ENCODE measurements at regions not wholly inside any gene's neighbourhood (a gene's known extent, or its start where the extent isn't known, plus 50 kb on each side); places are given as distances from the start of the nearest gene placed in this dataset.

- in situ Hi-C loops (cut with HindIII; ENCODE audit: low sequenced_read_pairs): no loop called here
Observed at GRCh38 chr10:125348536-125348935, 188.2 kb upstream of the CTBP2 start.

GRCh38 chr10:125344573-125345171, 184.3 kb upstream of the CTBP2 start:
- in situ Hi-C loops (cut with HindIII; ENCODE audit: low sequenced_read_pairs): no loop called here

DNA sequence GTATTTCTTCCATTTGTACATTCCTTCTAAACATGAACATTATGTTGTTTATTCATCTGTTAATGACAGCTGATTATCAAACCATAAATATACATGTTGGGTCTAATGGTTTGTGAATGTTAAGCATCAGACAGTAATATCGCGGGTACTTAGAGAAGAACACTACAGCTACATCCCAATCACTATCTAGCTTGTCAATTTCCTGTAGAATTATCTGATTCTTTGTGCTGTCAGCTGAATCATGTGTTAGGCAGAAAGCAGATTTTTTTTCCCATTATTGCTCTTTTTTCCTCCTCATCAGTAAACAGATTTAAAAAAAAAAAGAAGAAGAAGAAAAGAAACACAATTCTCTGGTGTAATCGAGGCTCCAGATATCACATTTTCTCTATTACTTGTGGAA, 183.6 kb upstream of the CTBP2 start:
- in situ Hi-C loops (cut with HindIII; ENCODE audit: low sequenced_read_pairs): no loop called here

DNA sequence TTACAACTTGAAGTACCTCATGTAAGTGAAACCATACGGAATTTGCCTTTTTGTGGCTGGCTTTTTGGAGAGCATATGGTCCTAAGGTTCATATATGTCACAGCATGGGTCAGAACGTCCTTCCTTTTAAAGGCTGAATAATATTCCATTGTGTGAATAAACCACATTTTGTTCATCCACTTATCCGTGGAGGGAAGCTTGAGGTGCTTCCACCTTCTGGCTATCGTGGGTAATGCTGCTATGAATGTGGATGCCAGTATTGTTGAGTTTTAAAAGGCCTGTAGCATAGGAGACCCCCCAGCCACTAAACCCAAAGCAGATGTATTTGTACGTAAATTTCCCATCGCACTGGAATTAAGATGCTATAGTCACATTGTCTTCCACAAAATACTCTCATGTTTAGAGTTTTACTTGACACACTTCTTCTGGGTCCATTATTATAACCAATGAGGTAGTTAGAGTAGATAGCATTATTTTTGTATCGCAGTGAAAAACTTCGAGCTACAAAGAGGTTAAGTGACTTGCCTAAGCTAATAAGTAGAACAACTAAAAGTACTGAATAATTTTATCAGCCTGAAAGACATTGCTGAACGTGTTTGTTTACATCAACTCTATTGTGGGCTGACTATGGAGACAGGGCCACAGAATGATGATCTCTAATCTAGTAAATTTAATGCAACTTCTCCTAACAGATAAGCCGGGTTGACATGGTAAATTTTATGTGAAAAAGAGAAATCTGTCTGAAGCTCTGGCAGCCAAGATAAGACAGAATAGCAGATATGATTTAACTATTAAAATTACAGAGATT, 183.0 kb upstream of the CTBP2 start:
- in situ Hi-C loops (cut with HindIII; ENCODE audit: low sequenced_read_pairs): no loop called here

DNA sequence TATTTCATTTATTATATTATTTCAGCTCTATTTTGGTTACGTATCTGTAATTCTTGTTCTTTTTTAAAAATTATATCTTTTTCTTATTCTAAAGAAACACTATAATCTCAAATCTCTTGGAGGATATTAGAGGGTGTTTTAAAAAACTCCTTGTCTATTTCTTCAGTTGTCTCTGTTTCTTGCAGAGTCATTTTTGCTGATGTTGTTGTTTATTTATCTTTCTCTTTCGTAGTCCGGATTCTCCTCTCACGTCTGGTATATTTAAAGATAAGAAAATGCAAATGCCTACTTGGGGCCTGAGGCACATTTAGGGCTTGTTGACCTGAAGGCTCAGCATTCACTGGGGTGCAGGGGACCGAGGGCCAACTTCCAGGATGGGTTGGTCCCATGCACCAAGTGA, 181.2 kb upstream of the CTBP2 start:
- in situ Hi-C loops (cut with HindIII; ENCODE audit: low sequenced_read_pairs): no loop called here

DNA sequence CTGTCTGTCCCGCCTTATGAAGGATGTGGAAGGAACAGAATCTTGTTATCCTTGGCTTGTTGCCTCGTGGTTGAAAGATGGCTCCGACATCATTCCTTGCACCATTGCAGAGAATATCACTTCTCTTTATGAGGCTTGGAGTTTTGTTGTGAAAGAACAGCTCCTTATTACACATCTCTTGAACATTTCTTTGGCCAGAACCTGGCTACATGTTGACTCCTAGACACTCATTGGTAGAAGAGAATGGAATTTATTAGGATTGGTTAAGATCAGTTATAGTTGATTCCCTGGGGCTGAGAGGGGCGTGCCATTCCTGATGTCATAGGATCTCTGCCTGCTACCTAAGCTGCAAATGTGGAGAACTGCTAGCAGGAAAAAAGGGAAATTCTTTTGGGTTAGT, 180.5 kb upstream of the CTBP2 start:
- in situ Hi-C loops (cut with HindIII; ENCODE audit: low sequenced_read_pairs): no loop called here

DNA sequence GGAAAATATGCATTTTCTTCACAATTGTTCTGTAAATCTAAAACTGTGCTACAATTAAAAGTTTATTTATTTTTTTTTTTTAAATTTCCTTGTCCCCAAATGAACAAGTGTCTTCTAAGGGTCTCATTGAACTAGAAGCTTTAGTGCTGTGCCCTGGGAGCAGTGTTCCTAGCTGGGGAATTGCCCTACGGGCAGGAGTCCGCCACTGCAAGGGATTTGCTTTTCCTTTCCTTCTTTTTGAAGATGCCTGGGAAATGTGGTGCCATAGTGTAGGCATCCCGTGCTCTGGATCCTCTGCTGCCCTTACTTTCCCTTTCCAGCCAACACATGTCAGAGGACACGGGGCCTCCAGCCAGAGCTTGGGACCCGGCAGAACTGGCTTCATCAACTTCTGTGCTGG, 177.1 kb upstream of the CTBP2 start:
- in situ Hi-C loops (cut with HindIII; ENCODE audit: low sequenced_read_pairs): loop anchor here (10.0 kb wide), 2 partner anchors 63 to 357 kb away; no protein-coding TSS in a partner anchor

GRCh38 chr10:125334545-125334944, 174.2 kb upstream of the CTBP2 start:
- in situ Hi-C loops (cut with HindIII; ENCODE audit: low sequenced_read_pairs): loop anchor here (10.0 kb wide), 2 partner anchors 60 to 360 kb away; no protein-coding TSS in a partner anchor

GRCh38 chr10:125333769-125334168, 173.4 kb upstream of the CTBP2 start:
- in situ Hi-C loops (cut with HindIII; ENCODE audit: low sequenced_read_pairs): loop anchor here (10.0 kb wide), 2 partner anchors 59 to 361 kb away; no protein-coding TSS in a partner anchor

- in situ Hi-C loops (cut with HindIII; ENCODE audit: low sequenced_read_pairs): loop anchor here (10.0 kb wide), 2 partner anchors 58 to 362 kb away; no protein-coding TSS in a partner anchor
Observed at GRCh38 chr10:125333209-125333591, 172.8 kb upstream of the CTBP2 start.

- in situ Hi-C loops (cut with HindIII; ENCODE audit: low sequenced_read_pairs): loop anchor here (10.0 kb wide), 2 partner anchors 58 to 362 kb away; no protein-coding TSS in a partner anchor
Observed at GRCh38 chr10:125332548-125333208, 172.3 kb upstream of the CTBP2 start.

- in situ Hi-C loops (cut with HindIII; ENCODE audit: low sequenced_read_pairs): loop anchor here (10.0 kb wide), 2 partner anchors 56 to 364 kb away; no protein-coding TSS in a partner anchor
Observed at GRCh38 chr10:125331056-125331455, 170.7 kb upstream of the CTBP2 start.

- in situ Hi-C loops (cut with HindIII; ENCODE audit: low sequenced_read_pairs): no loop called here
Observed at GRCh38 chr10:125329056-125329455, 168.7 kb upstream of the CTBP2 start.

DNA sequence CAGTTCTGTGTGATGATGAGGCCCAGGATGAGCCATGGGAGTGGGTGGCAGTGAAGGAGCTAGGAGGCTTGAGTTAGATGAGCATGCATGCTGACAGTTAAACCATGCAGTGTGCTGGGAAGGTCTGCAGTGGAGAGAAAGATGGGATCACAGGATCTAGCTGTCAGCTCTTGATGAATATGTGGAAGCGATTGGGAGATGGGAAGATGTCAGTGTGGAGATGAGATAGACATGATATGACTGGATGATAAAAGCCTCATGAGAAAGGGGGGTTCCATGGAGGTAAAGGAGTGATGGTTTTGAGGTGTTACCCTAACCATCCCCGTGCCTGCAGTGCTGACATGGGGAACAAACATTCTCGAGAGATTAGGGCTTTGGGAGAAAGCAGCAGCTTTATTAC, 165.0 kb upstream of the CTBP2 start:
- in situ Hi-C loops (cut with HindIII; ENCODE audit: low sequenced_read_pairs): no loop called here

GRCh38 chr10:125316436-125316835, 156.1 kb upstream of the CTBP2 start:
- in situ Hi-C loops (cut with HindIII; ENCODE audit: low sequenced_read_pairs): no loop called here

DNA sequence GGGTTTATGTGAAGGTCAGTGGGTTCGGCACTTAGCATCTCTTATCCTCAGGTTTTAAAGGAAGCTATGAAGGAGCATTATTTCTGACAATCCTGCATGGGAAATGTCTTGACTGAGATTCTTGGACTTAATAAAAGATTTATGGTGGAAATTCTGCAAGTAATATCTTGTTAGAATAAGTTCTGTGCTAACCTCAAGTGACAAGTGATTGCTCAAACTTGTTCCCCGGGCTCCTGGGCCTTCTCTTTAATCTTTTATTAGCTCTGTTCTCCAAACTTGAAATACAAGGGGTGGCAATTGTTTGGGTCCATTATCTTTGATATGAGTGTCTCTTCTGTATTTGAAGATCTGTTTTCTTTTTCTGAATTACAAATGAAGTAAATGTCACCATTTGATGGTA, 140.6 kb upstream of the CTBP2 start:
- in situ Hi-C loops (cut with HindIII; ENCODE audit: low sequenced_read_pairs): no loop called here

DNA sequence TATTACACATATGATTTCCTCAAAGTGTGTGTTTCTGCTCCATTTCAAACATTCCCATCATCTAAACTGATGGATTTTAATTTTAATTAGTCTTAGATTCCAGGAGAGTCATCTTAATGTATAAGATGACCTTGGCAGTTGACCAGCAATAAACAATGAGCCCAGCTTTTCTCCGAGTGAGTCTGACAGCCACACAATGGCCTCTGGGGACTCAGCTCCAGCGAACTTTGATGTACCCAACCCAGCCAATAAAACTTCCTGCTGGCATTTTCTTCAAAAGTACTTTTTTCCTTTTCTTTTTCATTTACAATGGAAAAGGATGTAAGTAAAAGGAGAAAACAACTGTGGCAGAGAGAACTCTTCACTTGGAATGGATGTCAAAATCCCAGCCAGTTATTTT, 139.1 kb upstream of the CTBP2 start:
- in situ Hi-C loops (cut with HindIII; ENCODE audit: low sequenced_read_pairs): no loop called here

DNA sequence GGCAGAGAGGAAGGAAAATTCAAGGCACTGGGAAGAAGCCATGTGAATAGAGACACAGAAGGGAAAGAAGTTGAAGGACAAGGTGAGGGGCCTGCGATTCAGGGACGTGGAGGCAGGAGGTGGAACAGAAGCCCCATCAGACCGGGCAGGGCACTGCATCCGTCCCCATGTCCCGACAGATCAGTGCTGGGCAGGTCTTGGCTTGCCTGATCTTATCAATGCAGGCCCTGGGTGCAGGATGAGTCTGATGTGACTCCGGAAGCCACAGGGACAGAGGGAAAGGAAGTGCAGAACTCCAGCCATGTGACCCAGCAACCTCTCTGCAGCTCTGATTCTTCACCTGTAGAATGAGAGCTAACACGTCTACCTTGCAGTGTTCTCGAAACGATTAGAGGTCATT, 136.2 kb upstream of the CTBP2 start:
- in situ Hi-C loops (cut with HindIII; ENCODE audit: low sequenced_read_pairs): no loop called here

DNA sequence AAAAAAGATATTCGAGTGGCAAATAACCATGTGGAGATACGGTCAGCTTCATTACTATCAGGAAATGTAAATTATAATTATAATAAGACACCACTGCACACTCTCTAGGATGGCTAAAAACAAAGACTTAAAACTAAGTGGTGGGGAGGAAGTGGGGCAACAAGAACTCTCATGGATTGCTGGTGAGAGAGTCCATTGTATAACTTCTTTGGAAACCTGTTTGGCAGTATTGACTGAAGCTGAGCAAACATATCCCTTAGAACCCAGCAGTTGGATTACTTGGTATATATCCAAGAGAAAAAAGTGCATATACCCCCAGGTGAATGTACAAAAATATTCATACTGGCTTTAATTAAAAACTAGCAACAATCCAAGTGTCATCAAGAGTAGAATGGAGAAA, 133.7 kb upstream of the CTBP2 start:
- in situ Hi-C loops (cut with HindIII; ENCODE audit: low sequenced_read_pairs): no loop called here

- in situ Hi-C loops (cut with HindIII; ENCODE audit: low sequenced_read_pairs): no loop called here
Observed at GRCh38 chr10:125291836-125292235, 131.5 kb upstream of the CTBP2 start.

- in situ Hi-C loops (cut with HindIII; ENCODE audit: low sequenced_read_pairs): no loop called here
Observed at GRCh38 chr10:125289461-125289860, 129.1 kb upstream of the CTBP2 start.
